GM19351 (cell line): ENCODE measurements at regions not wholly inside any gene's neighbourhood (a gene's known extent, or its start where the extent isn't known, plus 50 kb on each side); places are given as distances from the start of the nearest gene placed in this dataset.

Source experiments
- ATAC-seq: cut with Tn5 transposase; IDR thresholded peaks from one replicate; pipeline ENCODE4 v1.9.1; 2021; ENCODE audit warnings: mild to moderate bottlenecking, moderate library complexity; ENCODE audit not compliant: unreplicated experiment

DNA sequence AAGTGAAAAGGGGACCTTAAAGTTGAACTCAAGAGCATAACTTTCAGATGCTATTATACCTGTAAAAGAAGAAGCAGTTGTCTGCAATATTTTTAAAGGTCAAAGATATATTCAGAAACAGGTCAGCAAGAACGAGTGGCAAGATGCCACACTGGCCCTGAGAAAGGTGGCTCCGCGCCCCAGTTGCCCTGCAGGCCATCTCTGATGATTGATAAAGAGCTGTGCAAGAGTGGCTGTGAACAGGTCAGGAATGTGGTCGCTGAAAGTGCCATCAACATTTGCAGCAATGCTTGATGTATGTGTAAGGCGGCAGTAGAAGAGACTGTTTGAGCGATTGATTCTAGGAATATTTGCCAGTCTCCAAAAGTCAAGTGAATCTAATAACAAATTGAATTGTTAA lies 664.2 kb upstream of the SLC10A2 start:
- ATAC-seq = no peak

DNA sequence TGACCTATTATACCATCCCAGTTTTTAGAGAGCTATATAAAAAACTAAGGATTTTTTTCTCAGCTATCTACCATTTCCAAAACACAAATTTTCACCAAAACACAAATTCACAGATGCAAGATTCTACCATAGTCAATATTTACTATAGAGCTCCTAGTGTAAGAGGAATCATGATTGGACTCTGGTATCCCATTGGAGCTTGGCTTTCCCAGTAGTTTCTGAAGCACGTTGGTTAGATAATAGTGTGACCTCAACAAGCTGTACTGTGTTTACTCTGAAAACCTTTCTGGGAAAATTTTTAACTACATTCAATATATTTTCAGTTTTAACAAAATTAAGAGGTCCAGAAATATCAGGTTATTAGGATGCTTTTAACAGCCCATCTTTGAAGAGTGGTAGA lies 660.6 kb upstream of the SLC10A2 start:
- ATAC-seq = no peak

DNA sequence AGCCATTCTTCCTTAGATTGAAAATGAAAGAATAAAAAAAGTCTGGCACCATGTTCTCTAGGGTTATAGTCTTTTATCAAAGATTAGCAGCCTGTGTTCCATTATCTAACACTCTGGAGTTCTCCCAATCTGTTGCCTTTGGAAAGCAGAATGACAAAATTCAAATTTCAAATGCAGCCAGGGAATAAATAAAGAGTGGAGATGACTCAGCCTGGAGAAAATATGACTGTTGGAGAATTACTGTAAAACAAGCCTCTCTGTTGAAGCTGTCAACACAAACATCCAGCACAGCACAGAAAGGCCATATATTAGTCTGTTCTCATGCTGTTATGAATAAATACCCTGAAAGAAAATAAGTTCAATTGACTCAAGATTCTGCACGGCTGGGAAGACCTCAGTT lies 650.5 kb upstream of the SLC10A2 start:
- ATAC-seq = no peak

- ATAC-seq = no peak
These were observed 649.1 kb upstream of the SLC10A2 start for GRCh38 chr13:103715335-103715734.

- ATAC-seq = no peak
These were observed 637.0 kb upstream of the SLC10A2 start for GRCh38 chr13:103703246-103703645.

DNA sequence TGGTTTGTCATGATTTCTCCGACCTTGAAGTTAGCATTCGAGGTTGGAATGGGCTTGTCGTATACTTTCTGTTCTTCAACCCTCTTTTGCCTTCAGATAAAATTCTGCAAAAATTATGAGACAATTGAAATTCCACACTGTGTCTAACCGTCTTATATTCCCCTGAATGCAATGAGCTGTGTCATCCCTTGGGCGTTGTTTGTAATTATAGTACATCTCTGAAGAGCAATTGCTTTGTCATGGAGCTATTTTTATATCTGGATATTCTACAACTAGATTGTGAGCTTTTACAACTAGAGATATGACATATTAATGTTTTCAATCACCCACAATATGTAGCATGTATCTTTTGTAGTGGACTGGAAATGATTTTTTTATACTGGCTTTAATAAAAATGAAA lies 631.8 kb upstream of the SLC10A2 start:
- ATAC-seq = no peak

DNA sequence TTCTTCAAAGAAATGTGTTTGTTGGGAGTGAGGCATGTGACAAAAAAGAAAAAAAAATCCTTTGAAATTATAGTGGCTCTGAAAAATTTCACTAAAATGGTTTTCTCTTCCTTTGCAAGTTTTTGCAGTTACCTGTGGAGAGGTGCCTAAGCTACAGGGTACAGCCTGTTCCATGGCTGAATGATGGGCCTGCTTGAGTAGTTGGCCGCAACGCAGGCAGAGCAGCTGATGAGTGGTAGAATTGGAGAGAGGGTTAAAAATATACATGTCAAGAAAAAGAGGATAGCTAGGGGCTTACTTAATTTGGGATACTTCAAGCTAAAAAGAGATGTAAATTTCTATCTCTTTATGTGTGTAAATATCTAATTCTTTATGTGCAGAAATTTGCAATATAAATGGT lies 629.1 kb upstream of the SLC10A2 start:
- ATAC-seq = no peak

- ATAC-seq = no peak
These were observed 628.3 kb upstream of the SLC10A2 start for GRCh38 chr13:103694471-103694870.

- no peak for ATAC-seq
These were observed 627.8 kb upstream of the SLC10A2 start for GRCh38 chr13:103694033-103694432.

- ATAC-seq = no peak
These were observed 626.2 kb upstream of the SLC10A2 start for GRCh38 chr13:103692442-103692841.

- ATAC-seq = no peak
These were observed 610.1 kb upstream of the SLC10A2 start for GRCh38 chr13:103676329-103676728.

- no peak for ATAC-seq
These were observed 605.3 kb upstream of the SLC10A2 start for GRCh38 chr13:103671547-103671946.

DNA sequence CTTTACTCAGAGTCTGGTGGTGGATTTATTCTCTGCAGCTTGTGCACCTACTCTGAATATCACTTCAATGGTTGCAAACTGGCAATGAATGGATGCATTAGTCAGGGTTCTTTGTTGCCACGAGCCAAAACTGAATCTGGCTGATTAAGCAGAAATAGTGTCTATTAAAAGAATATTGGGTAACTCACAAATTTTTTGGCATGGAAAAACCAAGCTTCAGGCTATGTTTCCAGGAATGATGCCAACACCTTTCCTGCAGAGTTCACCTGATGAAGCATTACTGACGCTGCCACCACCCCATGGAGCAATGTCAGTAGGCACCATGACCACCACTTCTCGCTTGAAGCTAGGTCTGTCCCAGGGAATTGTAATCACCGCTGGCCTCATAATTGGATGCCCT lies 597.8 kb upstream of the SLC10A2 start:
- ATAC-seq = no peak

DNA sequence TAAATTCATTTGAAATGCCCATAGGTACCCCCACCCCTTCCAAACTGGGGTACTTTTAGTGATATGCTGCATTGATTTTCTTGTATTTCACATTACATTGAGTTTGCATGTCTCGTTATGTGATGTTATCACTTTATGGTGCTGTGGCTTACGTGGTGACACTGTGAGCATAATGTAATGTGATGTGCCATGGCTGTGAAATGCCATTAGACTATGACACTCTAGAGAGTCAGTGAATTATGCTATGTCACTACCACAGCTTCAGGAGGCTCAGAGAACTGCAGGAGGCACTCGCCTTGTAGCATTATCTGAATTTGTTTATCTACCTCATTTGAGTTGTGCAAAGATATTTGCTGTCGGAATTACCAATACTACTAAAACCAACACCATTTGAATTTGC lies 590.1 kb upstream of the SLC10A2 start:
- ATAC-seq = no peak

- ATAC-seq = no peak
These were observed 574.4 kb upstream of the SLC10A2 start for GRCh38 chr13:103640606-103641005.

DNA sequence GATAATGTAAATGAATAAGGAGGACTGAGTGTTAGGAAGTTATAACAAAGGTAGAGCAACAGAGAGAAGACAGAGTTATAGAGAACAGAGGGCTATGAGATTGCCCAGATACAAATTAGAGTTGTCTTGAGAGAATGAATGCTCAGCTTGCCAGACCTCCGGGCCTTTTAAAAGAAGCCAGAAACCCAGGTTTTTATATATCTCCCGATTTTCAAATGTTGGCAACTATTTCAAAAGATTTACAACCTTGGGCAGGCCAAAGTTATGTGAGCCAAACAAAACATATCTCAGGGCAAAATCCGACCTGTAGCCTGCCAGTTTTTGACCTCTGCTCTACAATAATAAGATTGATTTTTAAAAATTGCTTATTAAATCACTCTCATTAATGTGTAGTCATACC lies 573.1 kb upstream of the SLC10A2 start:
- ATAC-seq = no peak

DNA sequence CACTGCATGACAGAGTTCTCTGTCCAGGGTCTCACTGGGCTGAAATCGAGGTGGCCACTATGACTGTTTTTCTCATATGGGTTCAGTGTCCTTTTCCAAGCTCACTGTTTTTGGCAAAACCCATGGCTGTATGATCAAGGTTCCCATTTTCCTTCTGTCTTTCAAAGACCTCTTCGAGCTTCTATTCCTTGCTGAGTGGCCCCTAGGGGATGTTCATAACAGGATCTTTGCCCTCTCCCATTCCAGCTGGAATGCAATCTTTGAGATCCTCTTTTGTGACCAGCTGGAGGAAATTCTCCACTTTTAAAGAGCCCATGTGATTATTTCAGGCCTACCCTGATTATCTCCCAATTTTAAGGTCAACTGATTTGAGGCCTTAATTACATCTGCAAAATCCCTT lies 572.5 kb upstream of the SLC10A2 start:
- no peak for ATAC-seq

DNA sequence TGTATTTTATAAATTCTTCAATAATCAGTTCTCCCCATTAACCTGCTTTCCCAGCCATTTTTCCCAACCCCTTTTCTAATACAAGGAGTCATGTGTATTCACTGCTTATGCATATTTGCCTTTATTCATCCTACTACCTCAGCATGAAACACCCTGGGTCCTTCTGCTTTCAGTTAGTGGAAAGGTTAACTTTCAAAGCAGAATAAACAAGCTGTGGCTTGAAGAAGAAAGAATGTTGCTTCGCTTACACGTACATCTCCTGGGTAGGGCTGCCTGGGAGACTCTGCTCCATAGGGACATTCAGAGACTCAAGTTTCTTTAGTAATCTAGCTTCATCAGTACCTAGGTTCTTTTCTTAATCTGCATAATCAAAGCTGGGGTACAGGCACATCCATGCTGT lies 567.8 kb upstream of the SLC10A2 start:
- no peak for ATAC-seq

- no peak for ATAC-seq
These were observed 559.0 kb upstream of the SLC10A2 start for GRCh38 chr13:103625194-103625593.

DNA sequence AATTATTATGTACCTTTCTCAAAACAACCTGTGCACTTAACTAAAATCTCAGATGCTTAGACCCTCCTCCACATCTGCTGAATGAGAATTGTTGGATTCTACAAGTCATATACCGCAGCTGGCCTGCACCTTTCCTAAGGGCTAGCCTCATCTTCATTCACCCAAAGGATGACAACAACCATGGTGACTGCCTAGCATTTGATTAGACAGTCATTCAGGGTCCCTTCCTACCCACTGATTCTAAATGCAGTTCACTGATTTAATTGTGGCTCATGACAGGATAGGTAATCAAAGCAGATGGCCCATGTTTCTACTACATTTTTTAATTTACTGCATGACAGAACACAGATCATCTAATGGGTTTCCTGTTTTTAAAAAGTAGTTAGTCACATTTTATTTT lies 551.9 kb upstream of the SLC10A2 start:
- no peak for ATAC-seq

GRCh38 chr13:103615771-103616170 lies 549.6 kb upstream of the SLC10A2 start:
- no peak for ATAC-seq

DNA sequence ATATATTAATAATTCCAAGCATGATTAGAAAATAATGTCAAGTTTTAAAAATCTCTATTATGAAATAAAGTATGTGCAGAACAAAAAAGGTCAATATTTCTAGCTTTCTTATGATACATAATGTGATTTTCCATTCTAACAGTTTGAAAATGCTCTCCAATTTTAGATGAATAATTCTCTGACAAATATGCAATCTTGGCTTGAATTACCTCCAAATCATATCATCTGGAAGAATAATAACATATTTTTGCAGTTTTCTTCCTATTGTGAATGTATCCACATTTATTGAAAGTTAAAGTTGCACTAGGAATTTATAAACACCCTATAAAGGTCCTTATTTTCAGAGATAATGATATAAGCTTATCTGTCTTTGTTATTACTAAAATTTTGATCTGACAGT lies 548.5 kb upstream of the SLC10A2 start:
- no peak for ATAC-seq

DNA sequence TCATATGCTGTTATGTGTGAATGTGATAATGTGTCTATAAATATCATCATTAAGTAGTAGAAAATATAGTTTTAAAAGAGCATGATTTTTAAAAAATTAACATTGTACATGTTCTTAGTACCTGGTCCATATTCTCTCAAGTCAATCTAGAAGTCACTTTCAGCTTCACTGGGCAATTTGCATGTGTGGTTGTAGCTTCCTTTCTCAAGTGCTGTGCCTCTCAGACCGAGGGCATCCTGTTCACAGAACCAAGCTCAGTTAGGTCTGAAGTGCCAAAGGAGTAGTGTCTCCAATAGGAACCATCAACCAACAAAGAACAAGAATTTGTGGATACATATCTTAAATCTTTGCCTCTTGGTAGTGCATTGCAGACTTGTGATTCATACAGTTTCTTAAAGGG lies 541.8 kb upstream of the SLC10A2 start:
- ATAC-seq = peak; percentile 67
